ENCODE measurements at regions not wholly inside any gene's neighbourhood (a gene's known extent, or its start where the extent isn't known, plus 50 kb on each side); places are given as distances from the start of the nearest gene placed in this dataset.
"Not testable (repeated sequence)": the region's sequence is repeated elsewhere in the genome, so short reads cannot be mapped to it uniquely, and the experiment has no call there.

DNA sequence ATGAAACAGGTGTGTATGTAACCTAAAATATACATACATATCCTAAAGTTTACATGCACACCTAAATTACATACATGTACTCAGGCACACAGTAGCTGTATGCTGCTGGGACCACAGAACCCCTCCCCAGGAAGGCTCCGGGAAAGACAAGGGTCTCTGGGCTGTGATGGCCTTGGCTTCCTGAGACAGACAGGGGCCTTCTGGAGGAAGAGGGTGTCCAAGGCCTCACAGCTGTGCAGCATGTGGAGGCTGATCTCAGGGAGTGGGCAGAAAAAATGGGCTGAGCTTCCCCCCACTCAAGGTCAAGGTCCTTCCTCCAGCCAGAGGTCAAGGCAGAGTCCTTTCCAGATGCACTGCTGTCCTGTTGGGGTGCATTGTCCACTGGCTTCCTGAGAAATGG, 129.1 kb upstream of the THBS2 start:
- DNase-seq (ENCODE audit: low read depth, low spot score), result no peak
- in situ Hi-C loops (cut with HindIII; ENCODE audit: low pct_unique_long_range_greater_than_20kb, low sequenced_read_pairs), result no loop called here

DNA sequence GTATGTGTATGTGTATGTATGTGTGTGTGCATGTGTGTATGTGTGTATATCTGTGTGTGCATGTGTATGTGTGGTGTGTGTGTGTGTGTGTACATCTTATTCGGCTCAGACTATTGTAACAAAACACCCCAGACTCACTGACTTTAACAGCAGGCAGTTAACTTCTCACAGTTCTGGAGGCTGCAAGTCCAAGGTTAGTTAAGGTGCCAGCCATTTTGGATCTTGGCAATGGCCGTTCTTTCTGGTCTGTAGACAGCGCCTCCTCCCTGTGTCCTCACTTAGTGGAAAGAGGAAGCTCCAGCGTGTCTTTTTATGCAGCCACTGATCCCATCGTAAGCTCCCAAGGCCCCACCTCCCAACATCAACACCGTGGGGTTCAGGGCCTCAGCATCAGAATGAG, 128.3 kb upstream of the THBS2 start:
- in situ Hi-C loops (cut with HindIII; ENCODE audit: low pct_unique_long_range_greater_than_20kb, low sequenced_read_pairs), result no loop called here
- DNase-seq (ENCODE audit: low read depth, low spot score), result no peak

DNA sequence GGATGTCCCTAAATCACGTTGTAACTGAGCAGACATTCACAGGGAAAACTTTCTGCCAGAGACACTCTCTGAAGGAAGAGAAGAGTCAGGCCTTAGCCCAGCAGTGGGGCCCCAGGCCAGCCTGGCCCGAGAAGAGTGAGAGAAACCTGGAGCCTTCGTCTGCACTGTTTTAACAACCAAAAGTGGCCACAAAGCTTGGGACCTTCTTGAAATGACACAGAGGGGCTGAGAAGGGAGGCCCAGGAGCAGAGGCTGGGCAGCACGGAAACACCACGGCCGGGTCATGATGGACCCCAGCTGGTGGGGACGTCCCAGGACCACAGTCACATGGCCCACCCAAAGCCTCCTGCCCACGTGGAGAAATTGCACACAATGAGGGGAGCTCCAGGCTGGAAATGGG, 126.8 kb upstream of the THBS2 start:
- in situ Hi-C loops (cut with HindIII; ENCODE audit: low pct_unique_long_range_greater_than_20kb, low sequenced_read_pairs), result no loop called here
- no peak for DNase-seq (ENCODE audit: low read depth, low spot score)

DNA sequence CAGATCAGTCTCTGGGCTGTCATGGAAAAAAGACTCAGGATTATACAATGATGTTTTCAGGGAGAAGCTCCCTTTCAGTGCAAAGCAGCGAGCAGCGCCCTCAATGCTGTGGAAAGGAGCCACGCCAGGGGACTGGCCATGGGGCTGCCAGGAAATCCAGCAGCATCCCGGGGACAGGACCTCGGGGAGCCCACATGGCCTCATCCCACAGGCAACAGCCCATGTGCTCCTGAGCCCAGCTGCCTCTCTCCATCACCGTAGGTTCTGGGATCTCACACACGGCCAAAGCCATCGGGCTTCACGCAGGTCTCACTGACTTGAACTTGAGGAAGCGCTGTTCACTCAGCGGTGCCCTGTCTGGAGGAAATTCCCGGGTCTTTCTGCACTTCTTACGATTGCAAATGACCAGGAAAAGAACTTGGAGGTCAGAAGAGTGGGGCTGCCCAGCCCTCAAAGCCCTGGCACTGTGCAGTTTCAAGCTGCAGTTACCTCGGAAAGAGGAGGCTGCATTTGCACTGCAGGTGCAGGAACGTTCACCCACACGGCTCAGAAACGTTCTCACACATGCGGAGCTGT, 125.9 kb upstream of the THBS2 start:
- DNase-seq (ENCODE audit: low read depth, low spot score), result no peak
- in situ Hi-C loops (cut with HindIII; ENCODE audit: low pct_unique_long_range_greater_than_20kb, low sequenced_read_pairs), result no loop called here

DNA sequence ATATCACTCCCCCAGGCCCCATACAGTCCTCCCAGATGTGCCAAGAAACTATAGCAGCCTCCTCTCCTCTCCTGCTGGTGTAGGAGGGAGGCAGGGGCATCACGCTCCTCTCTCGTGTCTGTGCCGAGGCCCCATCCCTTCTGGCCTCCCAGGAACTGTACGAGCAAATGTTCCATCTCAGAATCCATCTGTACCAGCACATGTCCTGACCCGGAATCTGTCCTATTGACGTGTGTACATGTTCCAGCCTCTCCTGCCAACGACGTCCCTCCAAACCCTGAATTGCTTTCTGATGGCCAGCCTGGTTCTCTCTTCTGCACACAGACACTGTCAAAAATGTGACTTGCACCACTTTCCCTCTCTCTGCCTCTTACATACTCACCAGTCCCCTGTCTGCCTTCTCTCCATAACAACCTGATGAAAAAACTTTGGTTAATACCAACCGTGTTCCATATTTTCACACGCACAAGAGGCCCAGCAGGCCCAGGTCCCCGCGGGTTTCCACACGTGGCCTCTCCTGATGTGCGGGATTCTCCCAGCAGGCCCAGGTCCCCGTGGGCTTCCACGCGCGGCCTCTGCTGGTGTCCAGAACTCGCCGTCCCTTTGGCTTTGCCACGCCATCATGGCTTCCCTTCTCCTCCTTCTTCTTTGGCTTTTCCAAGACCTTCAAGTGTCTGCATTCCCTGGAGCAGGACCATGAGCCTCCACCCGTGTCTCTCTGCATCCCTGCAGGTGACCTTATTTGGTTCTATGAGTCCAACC, 125.2 kb upstream of the THBS2 start:
- in situ Hi-C loops (cut with HindIII; ENCODE audit: low pct_unique_long_range_greater_than_20kb, low sequenced_read_pairs), result no loop called here

DNA sequence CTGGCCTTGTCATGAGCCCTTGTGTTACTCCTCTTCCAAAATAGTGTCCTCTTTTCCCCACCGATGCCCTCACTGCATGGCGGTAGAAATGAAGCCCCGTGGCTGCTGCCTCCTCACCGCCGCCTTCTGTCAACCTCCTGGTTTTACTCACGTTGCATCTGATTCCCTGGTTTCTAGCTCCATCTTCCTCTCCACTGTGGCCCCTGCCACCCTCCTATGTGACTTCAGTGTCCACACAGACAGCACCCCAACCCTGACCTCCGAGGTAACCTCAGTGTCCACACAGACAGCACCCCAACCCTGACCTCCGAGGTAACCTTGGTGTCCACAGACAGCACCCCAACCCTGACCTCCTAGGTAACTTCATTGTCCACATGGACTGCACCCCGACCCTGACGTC, 122.8 kb upstream of the THBS2 start:
- in situ Hi-C loops (cut with HindIII; ENCODE audit: low pct_unique_long_range_greater_than_20kb, low sequenced_read_pairs), result no loop called here
- DNase-seq (ENCODE audit: low read depth, low spot score), result no peak

More for the DNA sequence above, 125.2 kb upstream of the THBS2 start:
- no peak for DNase-seq (ENCODE audit: low read depth, low spot score)

DNA sequence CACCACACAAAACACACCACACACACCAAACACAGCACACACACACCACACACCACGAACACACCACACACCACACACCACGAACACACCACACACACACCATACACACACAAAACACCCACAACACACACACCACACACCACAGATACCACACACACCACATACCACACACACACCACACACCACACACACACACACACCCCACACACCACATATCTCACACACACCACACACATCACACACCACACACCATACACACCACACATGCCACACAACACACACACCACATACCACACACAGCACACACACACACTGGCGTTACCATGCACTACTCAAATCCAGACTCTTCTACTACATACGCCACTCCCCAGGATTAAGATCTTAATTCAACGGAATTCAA, 118.9 kb upstream of the THBS2 start:
- DNase-seq (ENCODE audit: low read depth, low spot score), result no peak
- in situ Hi-C loops (cut with HindIII; ENCODE audit: low pct_unique_long_range_greater_than_20kb, low sequenced_read_pairs), result no loop called here

DNA sequence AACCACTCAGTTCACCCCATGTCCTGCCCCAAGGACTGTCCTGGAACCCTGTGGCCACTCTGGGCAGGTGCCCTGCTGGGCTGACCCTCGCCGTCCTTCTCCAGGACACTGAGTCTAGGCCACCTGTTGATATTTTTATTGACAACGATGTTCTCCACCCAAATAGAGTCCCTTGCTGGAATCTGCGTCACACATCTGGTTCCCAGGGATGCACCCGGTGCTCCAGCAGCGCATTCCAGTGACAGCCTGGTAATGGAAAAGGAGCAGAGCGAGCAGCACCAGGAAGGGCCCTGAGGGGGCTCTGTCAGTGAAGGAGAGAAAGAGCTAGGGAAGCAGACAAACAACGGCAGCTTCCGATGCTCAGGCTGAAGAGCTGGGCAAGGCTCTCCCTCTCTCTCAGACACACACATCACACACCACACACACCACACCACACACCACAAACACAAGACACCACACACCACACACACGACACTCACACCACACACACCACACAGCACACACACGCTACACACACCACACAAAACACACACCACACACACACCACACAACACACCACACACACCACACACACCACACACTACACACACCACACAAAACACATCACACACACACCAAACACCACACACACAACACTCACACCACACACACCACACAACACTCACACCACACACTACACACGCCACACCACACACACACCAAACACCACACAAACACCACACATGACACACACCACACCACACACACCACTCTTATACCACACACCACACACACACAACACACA, 117.9 kb upstream of the THBS2 start:
- in situ Hi-C loops (cut with HindIII; ENCODE audit: low pct_unique_long_range_greater_than_20kb, low sequenced_read_pairs), result no loop called here
- peak; percentile 39 for DNase-seq (ENCODE audit: low read depth, low spot score)

DNA sequence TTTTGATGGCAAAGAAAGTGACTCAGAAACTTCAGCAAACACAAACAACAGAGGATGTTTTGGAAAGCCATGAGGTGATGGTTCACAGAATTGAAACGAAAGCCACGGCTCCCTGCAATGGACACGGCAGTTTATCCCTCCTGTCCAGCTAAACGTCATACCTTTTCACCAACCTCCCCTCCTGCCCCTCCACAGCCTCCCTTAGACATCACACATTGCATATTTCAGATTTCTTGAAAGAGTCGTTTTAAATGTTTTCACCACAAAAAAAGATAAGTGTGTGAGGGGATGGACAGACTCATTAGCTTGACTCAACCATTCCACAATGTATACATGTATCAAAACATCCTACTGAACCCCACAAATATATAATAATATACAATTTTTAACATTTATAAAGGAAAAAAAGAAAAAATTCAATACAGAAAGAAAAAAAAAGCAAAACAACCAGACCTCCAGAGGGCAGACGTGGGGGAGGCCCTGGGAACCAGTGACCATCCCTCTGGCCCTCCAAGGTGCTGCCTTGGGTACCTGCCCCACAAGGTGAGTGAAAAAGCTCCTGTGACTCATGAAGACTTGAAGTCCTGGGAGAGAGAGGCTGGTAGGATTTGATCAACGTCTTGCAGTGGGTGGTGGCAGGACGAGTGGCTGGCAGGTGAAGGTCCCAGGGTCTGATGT, 117.2 kb upstream of the THBS2 start:
- no peak for DNase-seq (ENCODE audit: low read depth, low spot score)
- in situ Hi-C loops (cut with HindIII; ENCODE audit: low pct_unique_long_range_greater_than_20kb, low sequenced_read_pairs), result no loop called here

DNA sequence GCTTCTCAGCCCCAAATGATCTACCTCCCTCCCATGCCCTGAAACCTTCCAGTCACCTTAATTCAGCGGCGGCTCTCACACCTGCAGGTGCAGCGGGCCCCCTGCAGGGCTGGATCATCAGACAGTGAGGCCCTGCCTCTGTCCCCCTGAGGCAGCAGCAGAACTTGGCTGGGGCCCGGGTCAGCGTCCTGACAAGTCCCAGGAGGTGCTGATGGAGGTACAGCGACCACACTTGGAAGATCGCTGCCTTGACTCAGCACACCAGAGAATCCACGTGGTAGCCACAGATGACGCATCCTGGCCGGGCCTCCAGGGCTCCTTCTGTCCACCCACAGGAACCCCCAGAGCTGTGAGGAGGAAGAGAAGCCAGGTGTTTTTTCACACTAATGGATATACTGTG, 116.4 kb upstream of the THBS2 start:
- in situ Hi-C loops (cut with HindIII; ENCODE audit: low pct_unique_long_range_greater_than_20kb, low sequenced_read_pairs), result no loop called here
- DNase-seq (ENCODE audit: low read depth, low spot score), result no peak

DNA sequence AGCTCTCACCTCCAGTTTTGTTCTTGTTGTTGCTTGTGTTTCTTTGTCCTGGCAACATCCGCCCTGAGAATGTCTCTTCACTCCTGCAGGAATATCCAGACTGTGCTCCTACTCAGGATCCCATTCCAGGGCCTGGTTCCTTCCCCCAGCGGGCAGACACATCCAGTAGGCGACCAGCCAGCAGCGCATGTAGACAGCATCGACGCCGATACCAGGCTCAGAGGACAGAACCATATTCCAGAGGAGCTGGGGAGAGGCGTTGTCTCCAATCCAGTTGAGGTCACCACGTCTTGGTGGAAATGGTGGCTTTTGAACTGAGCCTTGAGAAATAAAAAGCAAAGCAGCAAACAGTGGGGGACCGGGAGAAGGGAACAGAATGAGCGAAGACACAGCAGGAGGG, 114.6 kb upstream of the THBS2 start:
- in situ Hi-C loops (cut with HindIII; ENCODE audit: low pct_unique_long_range_greater_than_20kb, low sequenced_read_pairs), result no loop called here

DNA sequence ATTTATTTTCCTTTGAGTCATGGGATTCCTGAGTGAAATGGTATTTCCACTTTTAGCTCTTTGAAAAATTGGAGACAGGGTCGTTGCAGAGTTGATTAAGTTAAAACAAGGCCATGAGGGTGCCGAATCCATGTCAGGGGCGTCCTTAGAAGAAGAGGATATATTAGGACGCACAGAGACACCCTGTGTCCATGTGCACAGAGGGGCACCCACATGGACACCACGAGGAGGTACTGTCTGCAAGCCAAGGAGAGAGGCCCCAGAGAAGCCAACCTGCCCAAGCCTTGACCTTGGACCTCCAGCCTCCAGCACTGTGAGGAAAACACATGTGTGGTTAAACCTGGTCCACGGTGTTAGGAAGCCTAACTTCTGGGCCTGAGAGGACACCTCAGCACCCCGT, 113.9 kb upstream of the THBS2 start:
- DNase-seq (ENCODE audit: low read depth, low spot score), result no peak
- in situ Hi-C loops (cut with HindIII; ENCODE audit: low pct_unique_long_range_greater_than_20kb, low sequenced_read_pairs), result no loop called here

More for the DNA sequence above, 114.6 kb upstream of the THBS2 start:
- no peak for DNase-seq (ENCODE audit: low read depth, low spot score)

DNA sequence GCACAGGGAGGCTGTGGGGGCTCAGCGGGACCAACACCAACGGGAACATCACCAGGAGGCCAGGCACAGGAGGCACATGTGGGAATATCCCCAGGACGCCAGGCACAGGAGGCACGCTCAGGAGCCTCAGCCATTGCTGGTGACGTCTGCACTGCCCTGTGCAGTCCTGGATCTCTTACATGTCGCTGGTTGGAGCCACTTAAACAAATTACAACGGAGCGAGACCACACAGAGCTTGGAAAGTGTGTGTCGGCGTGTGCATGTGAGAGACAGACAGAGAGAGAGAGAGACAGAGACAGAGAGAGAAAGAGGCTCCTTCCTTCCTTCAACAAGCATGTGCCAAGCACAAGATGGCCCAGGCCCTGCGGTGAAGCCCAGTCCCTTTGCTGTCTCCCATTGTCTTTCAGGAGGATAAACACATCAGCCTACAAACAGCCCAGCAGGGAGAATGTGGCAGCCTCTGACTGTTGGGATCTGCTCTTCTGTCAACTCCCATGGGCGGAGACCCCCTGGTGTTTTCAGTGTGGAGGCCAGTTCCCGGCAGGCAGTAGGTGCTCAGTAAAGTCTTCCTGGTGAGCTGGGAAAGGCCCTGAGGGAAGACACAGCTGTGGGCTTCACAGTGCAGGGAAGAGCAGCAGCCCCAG, 112.7 kb upstream of the THBS2 start:
- in situ Hi-C loops (cut with HindIII; ENCODE audit: low pct_unique_long_range_greater_than_20kb, low sequenced_read_pairs), result no loop called here
- no peak for DNase-seq (ENCODE audit: low read depth, low spot score)

DNA sequence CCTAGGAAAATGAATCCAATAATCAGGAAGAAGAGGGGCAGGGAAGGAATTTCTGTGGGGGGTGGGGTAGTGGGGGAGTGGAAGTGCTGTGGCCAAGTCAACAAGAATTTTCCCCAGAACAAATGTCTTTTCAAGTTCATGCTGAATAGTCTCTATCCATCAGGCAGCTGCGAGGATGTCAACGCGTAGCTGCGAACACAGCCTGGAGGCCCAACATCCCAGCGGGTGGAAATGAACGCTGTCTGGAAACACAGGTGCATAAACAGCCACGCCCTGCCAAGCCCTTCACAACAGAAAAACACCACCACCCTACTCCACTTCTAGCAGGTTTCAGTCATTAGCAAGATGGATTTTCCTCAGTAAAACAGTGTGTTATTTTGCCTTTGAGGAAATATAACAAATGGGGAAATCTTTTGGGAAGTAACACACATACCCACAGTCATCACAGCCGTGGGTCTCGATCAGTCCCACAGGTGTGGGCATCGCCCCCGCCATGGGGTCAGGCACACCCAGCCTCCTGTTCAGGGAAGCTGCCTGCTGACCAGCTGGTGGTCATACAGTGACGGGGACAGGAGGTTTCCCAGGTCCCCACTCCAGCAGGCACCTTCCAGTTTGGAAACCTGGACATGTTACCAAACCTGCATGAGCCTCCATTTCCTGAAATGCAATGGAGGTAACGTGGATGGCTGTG, 112.1 kb upstream of the THBS2 start:
- no peak for DNase-seq (ENCODE audit: low read depth, low spot score)
- in situ Hi-C loops (cut with HindIII; ENCODE audit: low pct_unique_long_range_greater_than_20kb, low sequenced_read_pairs), result no loop called here

DNA sequence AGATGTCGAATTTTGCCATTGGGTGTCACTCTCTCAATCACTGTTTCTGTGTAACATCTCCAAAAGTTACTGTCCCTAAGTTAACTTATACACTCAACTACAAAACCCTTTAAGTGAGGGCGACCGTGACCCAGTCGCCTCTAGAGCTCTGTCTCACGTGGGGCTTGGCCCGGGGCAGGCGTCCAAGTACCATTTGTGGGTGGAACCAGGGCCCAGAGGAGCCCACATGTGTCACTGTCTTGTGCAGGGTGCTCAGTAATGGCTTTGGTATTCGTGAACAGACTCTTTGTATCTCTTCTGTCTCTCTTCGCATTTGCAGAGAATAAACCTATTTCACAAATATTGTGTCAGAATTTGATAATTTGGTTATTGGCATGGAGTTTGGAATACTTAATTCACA, 109.9 kb upstream of the THBS2 start:
- in situ Hi-C loops (cut with HindIII; ENCODE audit: low pct_unique_long_range_greater_than_20kb, low sequenced_read_pairs), result no loop called here
- DNase-seq (ENCODE audit: low read depth, low spot score), result no peak

DNA sequence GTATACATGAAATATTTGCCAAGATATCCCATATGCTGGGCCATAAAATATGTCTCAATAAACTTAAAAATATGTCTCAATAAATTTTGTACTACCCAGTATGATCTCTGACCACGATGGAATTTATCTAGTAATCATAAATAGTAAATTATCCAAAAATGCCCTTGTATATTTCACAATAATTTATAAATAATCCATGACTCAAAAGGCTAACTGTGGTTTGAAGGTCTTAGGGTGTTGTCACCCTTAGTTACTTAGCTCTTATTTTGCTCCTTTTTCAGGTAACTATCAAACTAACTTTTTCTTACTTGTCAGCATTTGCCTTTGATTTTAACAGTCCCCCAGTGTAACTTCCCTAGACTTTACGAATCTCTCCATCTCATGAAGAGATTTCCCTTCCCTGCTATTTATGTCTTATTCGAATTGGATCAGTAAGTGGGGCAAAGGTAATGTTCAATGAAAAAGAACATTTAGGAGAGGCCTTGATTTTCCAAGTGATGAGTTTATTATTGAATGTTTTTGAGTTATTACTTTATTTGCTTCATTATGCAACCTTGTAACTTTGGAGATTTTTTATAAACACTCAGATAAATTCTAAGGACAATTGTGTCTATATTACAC, 109.0 kb upstream of the THBS2 start:
- in situ Hi-C loops (cut with HindIII; ENCODE audit: low pct_unique_long_range_greater_than_20kb, low sequenced_read_pairs), result no loop called here
- no peak for DNase-seq (ENCODE audit: low read depth, low spot score)

DNA sequence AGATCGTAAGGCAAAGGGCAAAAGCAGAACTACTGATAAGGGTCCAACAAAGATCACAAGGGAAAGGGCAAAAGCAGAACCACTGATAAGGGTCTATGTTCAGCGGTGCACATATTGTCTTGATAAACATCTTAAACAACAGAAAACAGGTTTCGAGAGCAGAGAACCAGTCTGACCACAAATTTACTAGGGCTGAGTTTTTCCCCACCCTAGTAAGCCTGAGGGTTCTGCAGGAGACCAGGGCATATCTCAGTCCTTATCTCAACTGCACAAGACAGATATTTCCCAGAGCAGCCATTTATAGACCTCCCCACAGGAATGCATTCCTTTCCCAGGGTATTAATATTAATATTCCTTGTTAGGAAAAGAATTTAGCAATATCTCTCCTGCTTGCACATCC, 101.4 kb upstream of the THBS2 start:
- in situ Hi-C loops (cut with HindIII; ENCODE audit: low pct_unique_long_range_greater_than_20kb, low sequenced_read_pairs); DNase-seq (ENCODE audit: low read depth, low spot score): not testable (repeated sequence)

Data from SK-MEL-5 (cell line).